Raji (cell line): ENCODE measurements at regions not wholly inside any gene's neighbourhood (a gene's known extent, or its start where the extent isn't known, plus 50 kb on each side); places are given as distances from the start of the nearest gene placed in this dataset.

Experiments
- POLR2A ChIP-seq: IDR thresholded peaks from 2 replicates; pipeline ENCODE4 v1.6.1; 2011; ENCODE audit warnings: low read depth, low read length, control low read depth; ENCODE audit not compliant: insufficient read depth

- no peak for TF ChIP-seq POLR2A
Measured at GRCh38 chr1:58303841-58304240, 242.7 kb downstream of the OMA1 start.

DNA sequence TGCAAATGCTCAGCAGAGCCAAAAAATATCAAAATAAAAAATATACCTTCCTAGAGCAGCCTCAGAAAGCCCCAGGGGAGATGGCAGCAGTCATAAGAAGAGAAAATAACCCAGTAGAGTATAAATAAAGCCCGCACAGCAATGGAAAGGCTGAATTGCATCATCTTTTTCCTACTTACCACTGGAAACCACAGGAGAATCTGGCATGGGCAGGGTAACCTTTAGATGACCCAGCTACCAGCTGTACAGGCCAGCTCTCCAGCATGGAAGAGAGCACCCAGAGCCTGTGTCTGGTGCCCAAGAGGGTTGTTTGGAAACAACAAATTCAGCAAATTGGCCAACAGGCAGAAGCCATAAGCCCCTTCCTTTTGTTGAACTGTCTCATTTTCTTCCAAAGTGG lies 253.1 kb downstream of the OMA1 start:
- no peak for TF ChIP-seq POLR2A

GRCh38 chr1:58290685-58291372 lies 255.7 kb downstream of the OMA1 start:
- TF ChIP-seq POLR2A: no peak

- TF ChIP-seq POLR2A: no peak
Measured at GRCh38 chr1:58288624-58289142, 257.8 kb downstream of the OMA1 start.

DNA sequence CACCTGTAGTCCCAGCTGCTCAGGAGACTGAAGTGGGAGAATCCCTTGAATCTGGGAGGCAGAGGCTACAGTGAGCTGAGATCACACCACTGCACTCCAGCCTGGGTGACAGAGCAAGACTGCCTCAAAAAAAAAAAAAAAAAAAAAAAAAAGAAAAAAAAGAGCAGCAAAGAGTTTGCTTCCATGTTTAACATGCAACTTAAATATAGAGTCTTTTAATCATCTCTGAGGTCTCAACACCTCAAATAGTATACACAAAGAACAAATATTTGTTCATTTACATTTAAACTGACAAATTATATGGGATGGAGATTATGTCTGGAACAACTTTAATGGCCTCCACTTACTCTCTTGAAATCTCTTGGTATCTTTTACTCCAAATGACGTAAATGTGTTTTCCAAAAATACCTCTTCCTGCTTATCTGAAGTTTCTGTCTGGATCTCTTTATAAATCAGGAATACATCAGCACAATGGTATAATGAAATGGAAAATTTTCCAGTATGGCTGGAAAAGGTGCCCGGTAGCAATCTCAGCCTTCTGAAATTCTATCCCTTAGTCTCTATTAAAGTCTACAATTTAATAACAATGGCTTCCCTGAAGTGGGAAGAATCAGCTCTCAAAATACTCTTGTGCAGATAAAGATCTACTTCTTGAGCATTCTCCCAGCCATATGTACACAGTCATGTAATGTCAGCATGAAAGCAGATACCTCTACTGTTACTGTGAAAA lies 258.5 kb downstream of the OMA1 start:
- TF ChIP-seq POLR2A: no peak

GRCh38 chr1:58284225-58284510 lies 262.4 kb downstream of the OMA1 start:
- TF ChIP-seq POLR2A: no peak

GRCh38 chr1:58283388-58284224 lies 262.9 kb downstream of the OMA1 start:
- no peak for TF ChIP-seq POLR2A

GRCh38 chr1:58282623-58283387 lies 263.7 kb downstream of the OMA1 start:
- no peak for TF ChIP-seq POLR2A

- no peak for TF ChIP-seq POLR2A
Measured at GRCh38 chr1:58266242-58266641, 280.3 kb downstream of the OMA1 start.

GRCh38 chr1:58264462-58264861 lies 282.1 kb downstream of the OMA1 start:
- TF ChIP-seq POLR2A: no peak

DNA sequence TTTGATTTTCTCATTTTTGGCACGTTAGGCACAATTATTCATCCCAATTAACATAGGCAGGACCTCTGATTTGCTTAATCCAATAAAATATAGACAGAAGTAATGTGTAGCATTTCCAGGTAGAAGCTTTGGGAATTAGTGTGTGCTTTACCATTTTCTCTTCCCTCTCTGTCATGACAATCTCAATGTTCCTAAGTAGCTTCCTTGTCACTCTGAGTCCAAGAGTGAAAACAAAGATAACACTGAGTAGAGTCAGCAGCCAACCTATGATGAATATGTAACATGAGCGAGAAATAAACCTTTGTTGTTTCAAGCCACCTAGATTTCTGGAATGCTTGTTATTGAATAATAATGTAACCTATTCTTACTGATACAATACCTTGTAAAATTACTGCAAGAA lies 283.8 kb downstream of the OMA1 start:
- no peak for TF ChIP-seq POLR2A

GRCh38 chr1:58258082-58258481 lies 288.4 kb downstream of the OMA1 start:
- TF ChIP-seq POLR2A: no peak

GRCh38 chr1:58257003-58257402 lies 289.5 kb downstream of the OMA1 start:
- TF ChIP-seq POLR2A: no peak

DNA sequence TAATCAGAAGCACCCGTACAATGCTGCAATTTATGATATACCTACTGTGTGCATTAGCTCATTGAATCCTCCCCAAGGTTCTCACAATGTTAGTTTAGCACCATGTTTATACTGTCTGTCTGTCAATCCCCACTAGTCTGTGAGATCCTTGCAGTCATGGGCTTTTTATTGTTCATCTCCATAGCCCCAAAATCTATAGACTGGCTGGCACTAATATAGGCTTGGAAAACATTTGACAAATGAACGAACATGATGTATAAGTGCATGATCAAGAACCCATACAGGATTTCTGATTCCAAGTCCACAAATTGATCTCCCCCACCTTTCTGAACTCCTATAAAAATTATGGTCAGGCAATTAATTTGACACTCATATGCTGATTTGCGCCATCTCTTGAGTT lies 290.0 kb downstream of the OMA1 start:
- TF ChIP-seq POLR2A: no peak

DNA sequence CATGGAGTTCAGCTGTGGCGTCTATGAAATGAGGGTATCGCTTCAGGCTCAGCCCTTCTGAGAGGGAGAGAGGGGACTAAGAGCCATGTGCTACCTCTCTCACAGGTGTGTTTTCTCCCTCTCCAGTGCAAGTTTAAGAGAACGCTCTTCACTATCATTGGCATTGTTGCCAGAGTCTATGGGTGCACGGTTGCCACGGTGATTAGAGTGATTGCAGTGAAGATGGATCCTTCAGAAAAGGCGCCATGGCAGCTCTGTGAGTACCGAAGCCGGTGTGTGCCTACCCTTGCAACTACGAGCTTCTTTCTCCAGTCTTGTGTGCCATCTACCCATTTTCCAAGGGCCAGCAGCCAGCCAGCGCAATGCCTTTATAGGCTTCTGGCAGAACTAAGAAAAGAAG lies 290.5 kb downstream of the OMA1 start:
- TF ChIP-seq POLR2A: no peak
